Activated CD4-positive, alpha-beta T cell treated with anti-CD3 and anti-CD28 coated beads, Interleukin-2, amount 50 U/mL, for 16 hours (primary cell): ENCODE measurements at regions not wholly inside any gene's neighbourhood (a gene's known extent, or its start where the extent isn't known, plus 50 kb on each side); places are given as distances from the start of the nearest gene placed in this dataset.
A peak's percentile ranks its signal among the peaks of the same experiment; 100 is the strongest.
"Not testable (repeated sequence)": the region's sequence is repeated elsewhere in the genome, so short reads cannot be mapped to it uniquely, and the experiment has no call there.

Source experiments
- DNase-seq: peaks from one replicate; pipeline ENCODE4 v3.0.0-alpha.2; 2020

DNA sequence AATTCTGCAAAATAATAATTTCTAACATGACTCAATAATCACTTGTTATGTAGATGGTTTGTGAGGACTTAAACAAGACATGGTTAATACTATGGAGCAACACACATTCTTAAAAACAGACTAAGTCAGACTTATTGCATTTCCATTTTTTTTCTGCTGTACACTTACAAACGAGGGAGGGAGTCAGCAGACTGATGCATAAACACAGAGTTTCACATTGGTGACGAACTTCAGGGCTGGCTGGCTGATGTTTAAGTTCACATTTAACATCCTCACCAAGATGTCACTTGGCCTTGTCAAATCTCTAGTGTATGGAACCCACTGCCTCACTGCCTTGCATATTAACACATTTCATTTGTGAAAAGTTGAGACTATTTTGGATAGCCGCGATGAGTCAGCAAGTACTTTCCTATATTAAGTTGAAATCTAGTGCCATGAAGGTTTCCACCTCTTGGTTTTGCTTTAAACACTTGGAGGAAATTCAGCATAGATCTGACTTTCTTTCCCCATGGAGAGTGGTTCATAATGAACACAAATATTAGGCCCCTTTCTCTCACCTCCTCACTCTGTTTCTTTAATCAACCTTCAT is 337.5 kb upstream of the RUNX1 start:
- DNase-seq = no peak

DNA sequence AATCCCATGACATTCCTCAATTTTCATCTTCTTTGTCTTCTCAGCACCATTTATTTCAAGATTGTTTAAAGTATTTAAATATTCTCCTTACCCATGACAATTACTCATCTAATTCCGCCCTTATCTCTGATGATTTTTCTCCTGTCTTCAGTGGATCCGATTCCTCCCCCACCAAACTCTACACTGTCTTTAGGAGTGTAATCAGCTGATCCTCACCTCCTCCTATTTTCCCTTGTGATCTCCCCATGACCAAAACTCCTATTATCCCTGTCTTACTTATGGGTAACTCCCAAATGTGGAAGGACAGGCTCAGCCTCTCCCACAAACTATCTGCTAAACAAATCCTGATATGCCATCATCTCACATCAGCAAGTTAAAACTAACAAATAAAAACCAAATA is 335.3 kb upstream of the RUNX1 start:
- no peak for DNase-seq

DNA sequence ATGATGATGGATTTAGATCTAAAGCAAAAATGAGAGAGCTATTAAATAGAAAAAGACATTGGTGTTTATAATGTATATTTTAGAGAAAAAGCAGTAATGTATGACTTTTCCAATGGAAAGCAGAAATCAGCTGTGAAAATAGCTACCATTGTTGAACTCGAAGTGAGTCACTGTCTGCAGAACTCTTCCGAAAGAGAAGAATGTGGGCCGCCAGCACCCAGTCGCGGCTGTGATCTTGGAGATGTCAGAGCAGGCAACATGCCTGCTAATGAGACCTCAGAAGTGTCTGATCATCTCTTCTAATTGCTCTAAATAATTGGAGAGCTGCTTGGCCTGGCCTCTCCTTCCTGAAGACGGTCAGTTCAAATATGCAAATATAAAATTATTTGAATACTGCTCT is 333.6 kb upstream of the RUNX1 start:
- no peak for DNase-seq

DNA sequence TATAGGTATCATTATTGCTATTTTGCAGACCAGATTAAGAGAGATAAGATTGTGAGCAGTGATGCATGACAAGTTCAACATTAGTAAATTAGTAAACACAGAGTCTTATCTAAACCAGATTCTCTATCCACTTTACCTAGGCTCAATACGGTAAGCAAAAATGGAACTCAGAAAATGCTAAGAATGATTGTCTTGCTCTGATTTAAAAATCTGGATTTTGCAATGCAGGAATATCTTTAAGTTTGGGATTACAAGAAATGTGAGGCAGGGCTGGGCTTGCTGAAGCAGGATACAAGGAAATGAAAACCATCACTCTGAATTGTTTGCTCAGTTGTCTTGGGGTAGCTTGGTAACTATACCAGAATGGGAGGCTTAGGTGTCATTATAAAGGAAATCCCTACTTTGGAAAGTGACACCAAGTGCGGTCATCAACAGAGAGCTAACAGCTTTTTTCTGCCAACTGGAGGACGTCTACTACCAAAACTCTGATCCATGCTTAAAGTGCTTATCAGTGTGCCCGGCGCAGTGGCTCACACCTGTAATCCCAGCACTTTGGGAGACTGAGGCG is 332.7 kb upstream of the RUNX1 start:
- no peak for DNase-seq

DNA sequence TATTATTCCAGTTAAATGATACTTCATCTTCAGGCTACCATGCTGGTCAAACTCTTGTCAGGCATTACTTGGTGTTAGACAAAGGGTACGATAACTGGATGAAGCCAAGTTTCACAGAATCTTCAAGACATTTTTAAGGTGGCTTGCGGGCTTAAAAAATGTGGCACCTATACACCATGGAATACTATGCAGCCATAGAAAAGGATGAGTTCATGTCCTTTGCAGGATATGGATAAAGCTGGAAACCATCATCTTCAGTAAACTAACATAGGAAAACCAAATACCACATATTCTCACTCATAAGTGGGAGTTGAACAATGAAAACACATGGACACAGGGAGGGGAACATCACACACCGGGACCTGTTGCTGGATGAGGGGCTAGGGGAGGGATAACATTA is 331.2 kb upstream of the RUNX1 start:
- not testable (repeated sequence) for DNase-seq

DNA sequence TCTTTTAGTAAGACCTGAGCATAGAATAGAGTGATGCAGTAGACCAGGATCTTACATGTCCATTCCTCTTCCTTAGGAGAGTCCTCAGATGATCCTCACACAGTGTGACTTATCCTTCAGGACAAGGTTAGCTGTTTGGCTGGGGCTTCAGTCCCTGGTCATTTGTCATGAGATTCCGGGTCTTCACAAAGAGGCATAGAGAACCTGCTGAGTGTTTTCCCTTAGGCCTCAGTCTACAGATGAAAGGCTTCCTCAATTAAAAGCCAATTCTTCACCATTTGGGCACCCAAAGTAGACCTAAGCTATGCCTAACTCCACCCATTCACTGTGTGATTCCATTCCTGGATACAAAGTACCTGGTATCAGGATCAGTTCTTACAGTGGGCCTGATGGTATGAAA is 329.8 kb upstream of the RUNX1 start:
- DNase-seq = no peak

DNA sequence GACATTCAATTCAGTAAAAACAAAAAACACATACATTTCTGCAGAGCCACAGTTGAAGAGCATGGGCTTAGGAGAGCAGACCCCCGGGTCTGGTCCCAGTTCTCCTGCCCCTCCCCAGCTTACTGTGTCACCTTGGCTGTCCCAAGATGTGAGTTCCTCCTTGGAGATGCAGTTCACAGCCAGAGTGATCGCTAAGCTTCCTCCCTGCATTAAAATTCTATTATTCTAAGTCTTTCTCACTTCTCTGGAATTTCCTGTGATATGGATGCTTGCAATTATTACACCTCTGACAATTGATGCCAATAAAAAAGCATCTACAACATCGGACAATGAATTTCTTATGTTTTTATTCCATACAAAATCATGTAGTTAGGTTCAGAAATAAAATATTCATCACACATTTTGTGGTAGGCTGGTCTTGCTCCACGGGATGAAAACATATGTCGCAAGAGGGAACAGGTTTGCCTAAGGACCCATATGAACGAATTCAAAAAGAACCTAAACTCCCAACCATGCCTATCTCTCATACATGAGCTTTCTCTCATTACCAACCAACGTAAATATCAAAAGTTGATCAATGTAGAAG is 328.5 kb upstream of the RUNX1 start:
- no peak for DNase-seq

DNA sequence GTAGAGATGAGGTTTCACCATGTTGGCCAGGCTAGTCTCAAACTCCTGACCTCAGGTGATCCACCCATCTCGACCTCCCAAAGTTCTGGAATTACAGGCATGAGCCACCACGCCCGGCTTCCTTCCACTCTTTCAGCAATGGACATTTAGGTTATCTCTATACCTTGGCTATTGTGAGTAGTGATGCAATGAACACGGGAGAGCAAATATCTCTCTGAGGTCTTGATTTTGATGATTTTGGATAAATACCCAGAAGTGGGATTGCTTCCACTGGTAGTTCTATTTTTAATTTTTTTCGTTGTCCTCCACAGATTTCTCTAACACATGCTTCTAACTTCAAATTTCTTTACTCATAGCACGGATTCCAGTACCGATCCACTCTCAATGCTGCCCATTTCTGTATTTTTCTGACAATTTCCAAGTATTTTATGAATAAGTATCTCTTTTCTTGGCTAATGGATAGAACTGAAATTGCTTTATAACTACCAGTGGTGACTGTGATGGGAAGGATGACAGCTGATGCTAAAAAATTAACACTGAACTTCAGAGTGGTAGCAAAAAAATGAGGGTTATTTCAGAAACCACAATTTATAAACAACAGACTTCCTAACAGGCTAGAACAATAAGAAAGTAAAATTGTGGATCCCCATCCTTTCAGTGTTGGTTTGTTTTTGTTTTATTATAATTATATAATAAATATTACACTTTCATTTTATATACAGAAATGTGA is 327.5 kb upstream of the RUNX1 start:
- no peak for DNase-seq

DNA sequence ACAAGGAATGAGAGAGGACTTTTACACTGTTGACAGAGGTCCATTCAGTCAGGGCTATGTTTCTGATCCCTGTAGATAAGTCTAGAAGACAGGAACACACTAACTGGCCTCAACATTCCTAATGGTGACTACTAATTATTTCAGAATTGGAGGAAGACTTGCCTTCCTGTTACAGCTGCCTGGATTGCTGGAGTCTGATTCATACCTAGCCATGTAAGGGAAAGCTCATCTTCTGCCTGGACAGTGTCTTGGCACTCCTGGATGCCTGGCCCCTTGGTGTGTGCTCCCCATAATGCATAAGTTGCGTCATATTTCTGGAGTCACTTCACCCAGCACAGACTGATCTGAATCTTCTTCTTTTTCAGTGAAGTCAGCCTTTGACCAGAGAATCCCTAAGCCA is 326.0 kb upstream of the RUNX1 start:
- no peak for DNase-seq

DNA sequence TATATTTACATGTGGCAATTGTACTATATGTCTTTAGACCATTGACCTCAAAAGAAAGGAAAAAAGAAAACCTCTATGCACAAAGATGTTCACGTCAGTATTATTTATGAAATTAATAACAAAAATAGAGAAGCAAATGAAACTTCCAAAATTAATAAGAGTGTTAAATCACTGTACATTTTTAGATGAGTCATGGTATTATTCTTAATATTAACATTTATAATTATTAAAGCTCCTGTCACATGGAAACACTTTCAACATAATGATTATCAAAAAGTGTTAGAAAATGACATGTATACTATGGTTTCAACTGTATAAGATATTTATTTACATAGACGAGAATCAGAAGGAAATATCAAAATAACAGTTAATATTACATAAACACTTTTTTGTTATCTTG is 324.9 kb upstream of the RUNX1 start:
- DNase-seq = no peak

DNA sequence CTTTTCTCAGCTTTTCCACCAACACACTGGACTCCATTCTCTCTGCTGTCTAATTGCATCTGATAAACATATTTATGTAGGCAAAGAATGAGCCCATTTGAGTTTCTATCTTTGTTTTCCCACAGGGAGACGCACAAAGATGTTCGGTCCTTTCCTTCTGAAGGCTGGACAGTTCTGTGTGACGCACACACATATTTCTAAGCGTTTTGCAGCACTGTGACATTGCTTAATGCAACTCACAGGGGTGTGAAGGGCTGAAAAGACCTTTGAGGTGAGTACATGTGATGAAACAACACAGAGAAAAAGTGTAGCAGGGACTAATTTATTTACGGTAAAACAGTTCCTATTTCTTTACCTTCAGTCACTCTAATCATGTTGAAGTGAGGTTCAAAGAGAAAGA is 323.1 kb upstream of the RUNX1 start:
- no peak for DNase-seq

DNA sequence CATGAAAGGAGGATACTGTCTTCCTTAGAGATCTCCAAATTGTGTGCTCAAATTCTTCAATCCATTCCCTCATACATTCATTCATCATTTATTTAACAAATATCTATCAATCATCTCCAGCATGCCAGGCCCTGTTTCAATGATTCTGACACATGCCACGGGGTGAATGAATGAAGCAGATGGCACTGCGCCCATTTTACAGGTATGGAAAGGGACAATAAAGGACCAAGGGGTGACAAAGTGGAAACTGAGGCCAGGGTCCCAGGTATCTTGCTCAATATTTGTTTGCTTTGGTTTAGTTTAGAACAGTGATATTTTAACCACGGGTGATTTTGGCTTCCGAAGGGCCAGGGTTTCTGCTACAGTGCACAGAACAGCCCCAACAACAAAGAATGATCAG is 321.6 kb upstream of the RUNX1 start:
- no peak for DNase-seq

DNA sequence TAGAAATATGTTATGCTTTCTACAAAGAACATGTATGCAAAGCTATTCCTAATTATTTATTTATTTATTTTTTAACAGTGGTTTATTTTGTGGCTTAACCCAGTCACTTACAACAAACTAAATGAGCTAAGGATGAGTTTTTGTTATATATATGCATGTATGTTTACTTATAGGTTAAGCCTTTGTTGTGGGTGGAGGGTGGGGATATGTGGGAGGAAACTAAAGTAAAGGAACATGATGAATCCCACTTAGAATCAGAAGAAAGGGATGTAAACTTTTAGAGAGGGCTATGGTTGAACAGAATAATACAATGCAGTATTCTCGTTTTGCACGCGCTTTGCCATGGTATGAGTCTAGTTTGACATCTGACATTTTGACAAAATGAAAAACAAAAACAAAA is 321.0 kb upstream of the RUNX1 start:
- no peak for DNase-seq

DNA sequence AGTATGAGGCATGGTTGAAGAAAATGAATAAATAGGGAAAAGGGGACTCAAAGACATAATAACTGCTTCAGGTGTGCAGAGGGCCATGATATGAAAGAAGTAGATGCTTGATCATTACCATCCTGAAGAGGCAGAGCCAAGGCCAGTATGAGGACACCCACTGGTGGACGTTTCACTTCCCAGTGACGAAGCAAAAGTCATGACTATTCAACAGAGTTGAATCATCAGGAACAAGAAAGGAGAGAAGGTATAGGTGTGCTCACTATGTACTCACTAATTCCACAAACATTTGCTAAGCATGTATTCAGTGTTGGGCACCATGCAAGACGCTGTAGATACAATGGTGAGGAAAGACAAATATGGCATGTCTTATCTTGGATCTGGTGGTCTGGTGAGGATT is 319.2 kb upstream of the RUNX1 start:
- DNase-seq = no peak

DNA sequence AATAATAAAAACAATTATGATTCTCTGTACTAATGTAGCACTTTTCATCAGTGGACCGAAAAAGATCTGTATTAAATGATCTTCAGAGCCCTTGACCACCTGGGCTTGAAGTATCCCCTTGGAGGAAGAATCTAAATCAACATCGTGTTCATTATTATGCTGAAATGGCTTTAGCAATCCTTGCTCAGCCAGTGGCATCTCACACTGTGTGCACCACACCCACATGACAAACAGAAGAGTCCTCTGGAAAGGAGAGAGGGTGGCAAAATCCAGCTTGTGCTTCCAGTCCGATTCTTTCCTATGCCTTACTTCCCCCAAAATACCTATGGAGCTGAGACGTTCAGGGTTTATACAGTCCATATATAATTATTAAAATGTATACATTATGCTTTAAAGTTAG is 318.5 kb upstream of the RUNX1 start:
- DNase-seq = no peak

DNA sequence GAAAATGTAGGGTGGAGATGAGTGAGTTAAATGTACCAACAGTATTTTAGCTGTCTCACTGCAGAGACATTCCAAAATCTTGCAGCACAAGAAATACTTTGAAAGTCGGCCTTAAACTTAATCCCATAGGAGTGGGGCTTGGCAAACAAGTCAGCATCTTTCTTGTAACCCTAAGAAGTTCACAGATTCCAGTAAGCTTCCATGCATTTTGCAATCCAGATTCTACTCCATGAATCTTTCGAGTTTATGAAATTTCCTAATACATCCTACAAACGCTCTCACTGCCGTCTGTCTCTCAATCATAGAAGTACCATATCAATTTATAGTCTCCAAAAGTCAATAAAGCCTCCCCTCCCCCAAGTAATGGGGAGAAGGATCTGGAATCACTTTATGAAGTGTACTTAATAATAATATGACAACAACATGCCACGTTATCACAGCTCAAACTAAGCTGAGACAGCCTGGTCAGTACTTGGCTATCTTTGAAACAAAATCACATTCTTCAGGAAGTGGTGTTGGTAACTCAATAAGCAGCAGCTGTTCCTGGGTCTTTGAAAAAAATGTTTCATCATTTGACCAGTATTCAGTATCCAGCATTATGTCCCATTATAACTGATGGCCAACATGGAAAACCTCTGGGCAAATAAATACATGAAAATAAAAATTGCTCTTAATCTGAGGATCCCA is 317.4 kb upstream of the RUNX1 start:
- no peak for DNase-seq

DNA sequence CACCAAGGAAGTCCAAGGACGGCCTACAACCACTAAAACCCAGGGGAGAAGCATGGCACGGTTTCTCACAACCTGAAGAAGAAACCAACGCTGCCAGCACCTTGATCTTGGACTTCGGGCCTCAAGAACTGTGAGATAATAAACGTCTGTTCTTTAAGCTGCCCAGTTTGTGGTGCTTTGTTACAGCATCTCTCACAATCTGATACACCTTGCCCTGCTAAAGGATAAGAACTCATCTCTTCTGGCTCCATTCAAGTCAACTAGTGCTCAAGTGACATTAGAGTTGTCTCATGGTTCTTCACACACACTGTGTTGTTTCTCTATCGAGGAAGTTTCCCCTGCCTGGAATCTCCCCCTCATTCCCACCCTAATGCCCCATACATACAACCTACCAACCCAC is 314.4 kb upstream of the RUNX1 start:
- no peak for DNase-seq

DNA sequence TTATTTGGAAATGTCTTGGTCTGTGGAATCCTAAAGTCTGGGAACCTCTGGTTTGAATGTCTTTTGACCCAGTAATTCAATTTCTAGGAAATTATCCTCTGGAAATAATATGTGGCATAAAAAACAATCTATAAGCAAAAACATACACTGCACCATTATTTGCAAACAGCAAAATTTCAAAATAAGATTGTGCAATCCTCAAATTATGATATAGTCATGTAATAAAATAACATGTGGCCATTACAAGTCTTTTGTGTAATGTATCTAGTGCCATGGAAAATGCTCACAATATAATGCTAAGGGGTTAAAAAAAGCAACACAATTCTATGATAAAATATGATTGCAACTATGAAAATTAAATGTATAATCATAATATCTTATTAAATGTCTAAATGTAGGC is 312.9 kb upstream of the RUNX1 start:
- no peak for DNase-seq

DNA sequence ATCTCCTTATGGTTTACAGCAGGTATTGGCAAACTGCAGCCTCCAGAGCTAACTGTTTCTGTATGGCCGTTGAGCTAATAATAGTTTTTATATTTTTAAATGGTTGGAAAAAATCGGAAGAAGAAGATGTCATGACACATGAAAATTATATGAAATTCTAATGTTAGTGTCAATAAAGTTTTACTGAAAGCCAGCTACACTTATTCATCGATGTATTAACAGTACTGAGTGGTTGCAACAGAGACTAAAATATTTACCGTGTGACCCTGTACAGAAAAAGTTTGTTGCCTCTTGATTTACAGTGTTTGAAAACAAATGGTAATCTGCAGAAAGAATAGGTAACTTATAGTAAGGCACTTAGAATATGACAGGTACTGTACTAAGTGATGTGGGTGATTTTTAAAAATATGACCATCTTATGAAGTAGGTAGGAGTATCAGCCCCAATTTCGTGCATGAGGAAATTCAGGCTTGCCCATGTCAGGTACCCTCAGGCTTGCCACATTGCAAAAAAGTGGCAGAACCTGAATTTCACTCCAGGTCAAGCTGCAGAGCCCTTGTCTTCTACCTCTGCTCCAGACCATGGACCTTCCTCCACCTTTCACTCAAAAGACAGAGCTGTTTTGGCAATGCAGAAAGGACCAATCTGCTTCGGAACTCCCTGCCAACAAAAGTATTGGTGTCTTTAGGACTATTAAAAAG is 311.9 kb upstream of the RUNX1 start:
- DNase-seq = no peak

DNA sequence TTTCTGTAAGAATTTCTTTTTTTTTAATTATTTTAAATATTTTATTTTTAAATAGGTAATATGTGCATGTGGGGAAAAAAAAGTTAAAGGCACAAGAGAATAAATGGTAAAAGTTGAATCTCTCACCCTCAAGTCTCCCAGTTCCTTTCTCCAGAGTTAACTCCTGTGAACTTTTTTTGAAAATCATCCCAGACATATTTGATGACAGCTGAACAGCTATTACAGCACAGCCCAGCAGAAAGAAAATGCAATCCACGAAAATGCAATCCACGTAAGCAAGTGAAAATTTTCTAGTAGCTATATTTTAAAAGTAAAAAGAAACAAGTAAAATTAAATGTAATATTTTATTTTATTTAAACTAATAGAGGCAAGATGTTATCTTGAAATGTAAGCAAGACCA is 310.0 kb upstream of the RUNX1 start:
- no peak for DNase-seq

DNA sequence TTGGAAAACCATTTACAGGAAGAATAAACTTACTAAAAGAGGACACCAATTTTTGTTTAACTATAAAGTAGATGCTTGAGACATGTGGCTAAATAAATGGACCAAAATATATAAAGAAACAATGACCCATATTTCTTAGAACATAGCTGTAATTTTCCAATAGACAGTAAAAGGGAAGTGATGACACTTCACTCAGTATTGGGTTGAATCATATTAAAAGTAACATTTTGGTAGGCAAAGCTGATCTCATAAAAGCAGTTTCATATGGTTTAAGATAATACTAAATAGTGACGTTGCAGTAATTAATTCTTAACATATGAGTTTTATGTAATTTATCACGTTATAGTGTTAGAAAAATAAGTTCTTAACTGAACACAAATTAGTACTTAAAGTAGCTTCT is 308.9 kb upstream of the RUNX1 start:
- peak; percentile 59 for DNase-seq

DNA sequence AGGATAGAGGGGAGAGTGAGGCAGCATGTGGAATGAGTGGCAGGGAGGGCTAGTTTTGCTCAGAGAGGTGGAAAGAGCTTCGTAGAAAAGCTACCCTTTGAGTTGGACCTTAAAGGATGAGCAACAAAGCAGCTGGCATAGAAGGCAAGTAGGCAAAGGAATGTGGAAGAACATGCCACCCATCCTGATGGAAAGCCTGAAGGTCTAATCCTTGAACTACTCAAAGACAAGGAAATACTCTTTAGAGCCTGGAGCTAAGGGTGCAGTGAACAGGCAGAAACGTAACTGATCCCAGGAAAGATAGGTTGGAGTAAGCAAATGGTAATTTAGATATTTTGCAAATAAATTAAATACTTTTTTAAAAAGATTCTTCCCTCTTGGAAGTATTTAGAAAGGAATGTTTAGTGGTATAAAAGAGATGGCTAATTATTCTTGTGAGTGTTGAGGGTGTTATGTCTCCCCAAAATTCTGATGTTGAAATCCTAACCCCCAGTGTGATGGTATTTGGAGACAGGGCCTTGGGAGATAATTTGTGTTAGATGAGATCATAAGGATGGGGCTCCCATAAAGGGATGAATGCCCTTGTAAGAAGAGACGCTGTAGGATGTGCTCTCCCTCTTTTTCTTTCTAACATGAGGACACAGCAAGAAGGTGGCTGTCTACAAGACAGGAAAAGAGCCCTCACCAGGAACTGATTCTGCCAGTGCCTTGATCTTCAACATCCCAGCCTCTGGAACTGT is 308.1 kb upstream of the RUNX1 start:
- DNase-seq = no peak

DNA sequence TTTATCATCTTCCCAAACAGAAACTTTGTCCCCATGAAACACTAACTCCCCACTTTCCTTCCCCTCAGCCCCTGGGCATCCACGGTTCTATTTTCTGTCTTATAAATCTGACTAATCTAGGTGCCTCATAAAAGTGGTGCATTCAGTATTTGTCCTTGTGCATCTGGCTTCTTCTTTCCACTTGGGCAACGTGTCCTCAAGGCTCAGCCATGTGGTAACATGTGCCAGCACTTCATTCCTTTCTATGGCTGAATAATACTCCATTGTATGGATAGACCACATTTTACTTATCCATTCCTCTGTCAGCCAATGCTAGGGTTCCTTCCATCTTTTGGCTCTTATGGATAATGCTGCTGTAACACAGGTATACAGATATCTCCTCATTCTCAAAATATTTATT is 305.0 kb upstream of the RUNX1 start:
- DNase-seq = no peak
